HG03442 (cell line): ENCODE measurements at regions not wholly inside any gene's neighbourhood (a gene's known extent, or its start where the extent isn't known, plus 50 kb on each side); places are given as distances from the start of the nearest gene placed in this dataset.

Experiments
- ATAC-seq: cut with Tn5 transposase; IDR thresholded peaks from one replicate; pipeline ENCODE4 v1.9.1; 2021; ENCODE audit warnings: mild to moderate bottlenecking, moderate library complexity; ENCODE audit not compliant: unreplicated experiment

- ATAC-seq, result no peak
Observed at GRCh38 chr4:32268863-32269262, 1548.7 kb downstream of the PCDH7 start.

GRCh38 chr4:32290102-32290501 is 1569.9 kb downstream of the PCDH7 start:
- ATAC-seq, result no peak

- no peak for ATAC-seq
Observed at GRCh38 chr4:32318926-32319325, 1598.8 kb downstream of the PCDH7 start.

- ATAC-seq, result no peak
Observed at GRCh38 chr4:32321421-32321820, 1601.3 kb downstream of the PCDH7 start.

GRCh38 chr4:32334759-32335158 is 1614.6 kb downstream of the PCDH7 start:
- no peak for ATAC-seq

- ATAC-seq, result no peak
Observed at GRCh38 chr4:32337403-32337802, 1617.2 kb downstream of the PCDH7 start.

GRCh38 chr4:32340591-32340990 is 1620.4 kb downstream of the PCDH7 start:
- no peak for ATAC-seq

- no peak for ATAC-seq
Observed at GRCh38 chr4:32341342-32341741, 1621.2 kb downstream of the PCDH7 start.

GRCh38 chr4:32342054-32342453 is 1621.9 kb downstream of the PCDH7 start:
- ATAC-seq, result no peak

- ATAC-seq, result no peak
Observed at GRCh38 chr4:32349026-32349425, 1628.9 kb downstream of the PCDH7 start.

- no peak for ATAC-seq
Observed at GRCh38 chr4:32374206-32374605, 1654.0 kb downstream of the PCDH7 start.

GRCh38 chr4:32393806-32394205 is 1673.6 kb downstream of the PCDH7 start:
- no peak for ATAC-seq

GRCh38 chr4:32394255-32394654 is 1674.1 kb downstream of the PCDH7 start:
- ATAC-seq, result no peak

- no peak for ATAC-seq
Observed at GRCh38 chr4:32396507-32397070, 1676.4 kb downstream of the PCDH7 start.

- no peak for ATAC-seq
Observed at GRCh38 chr4:32400870-32401269, 1680.7 kb downstream of the PCDH7 start.

- no peak for ATAC-seq
Observed at GRCh38 chr4:32417113-32417704, 1697.0 kb downstream of the PCDH7 start.

- no peak for ATAC-seq
Observed at GRCh38 chr4:32423267-32423666, 1703.1 kb downstream of the PCDH7 start.

- no peak for ATAC-seq
Observed at GRCh38 chr4:32425243-32425642, 1705.1 kb downstream of the PCDH7 start.

- no peak for ATAC-seq
Observed at GRCh38 chr4:32427566-32427965, 1707.4 kb downstream of the PCDH7 start.

GRCh38 chr4:32429151-32429550 is 1709.0 kb downstream of the PCDH7 start:
- no peak for ATAC-seq

- no peak for ATAC-seq
Observed at GRCh38 chr4:32435308-32435707, 1715.1 kb downstream of the PCDH7 start.

- no peak for ATAC-seq
Observed at GRCh38 chr4:32436816-32437215, 1716.6 kb downstream of the PCDH7 start.

- ATAC-seq, result no peak
Observed at GRCh38 chr4:32440391-32440790, 1720.2 kb downstream of the PCDH7 start.
